HuH-7.5 (cell line): ENCODE measurements at regions not wholly inside any gene's neighbourhood (a gene's known extent, or its start where the extent isn't known, plus 50 kb on each side); places are given as distances from the start of the nearest gene placed in this dataset.
"Not testable (repeated sequence)": the region's sequence is repeated elsewhere in the genome, so short reads cannot be mapped to it uniquely, and the experiment has no call there.

ENCODE experiments used
- DNase-seq: peaks from one replicate; pipeline ENCODE4 v3.0.0; 2011; ENCODE audit warnings: low spot score

DNA sequence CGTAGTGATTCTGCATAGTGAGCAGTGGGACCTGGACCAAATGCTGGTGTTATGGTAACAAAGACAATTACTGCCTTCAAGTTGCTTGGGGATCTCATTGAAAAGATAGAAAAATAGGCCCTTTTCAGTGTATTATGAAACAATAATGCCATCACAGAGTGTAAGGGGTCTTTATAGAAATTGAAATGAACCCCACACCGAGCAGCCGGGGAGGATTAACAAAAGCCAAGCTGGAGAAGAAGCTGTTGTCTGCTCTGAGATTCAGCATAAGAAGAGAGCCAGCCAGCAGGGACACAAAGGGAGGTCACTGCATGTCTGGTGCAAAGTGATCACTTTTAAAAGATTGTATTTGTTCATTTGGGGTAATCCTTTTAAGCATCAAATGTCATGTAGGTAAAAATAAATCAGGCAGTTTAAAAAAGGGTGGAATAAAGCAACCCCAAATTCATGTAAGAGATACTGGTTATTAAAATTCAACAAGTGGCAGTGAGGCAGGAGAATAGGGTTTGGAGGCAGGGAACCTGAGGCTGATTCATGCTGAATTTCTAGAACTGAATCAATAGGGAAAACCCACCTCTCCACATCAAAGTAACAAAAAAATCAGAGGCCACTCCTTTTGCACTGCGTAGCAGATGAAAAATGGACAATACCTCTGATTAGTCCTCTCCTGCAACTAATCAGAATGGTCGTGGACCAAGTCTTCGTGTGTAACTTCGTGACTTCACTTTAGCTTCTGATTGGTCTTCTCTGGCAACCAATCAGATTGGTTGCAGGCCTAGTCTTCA, 1548.3 kb upstream of the SLC10A2 start:
- no peak for DNase-seq

- no peak for DNase-seq
These were observed 1542.1 kb upstream of the SLC10A2 start for GRCh38 chr13:104608331-104608730.

DNA sequence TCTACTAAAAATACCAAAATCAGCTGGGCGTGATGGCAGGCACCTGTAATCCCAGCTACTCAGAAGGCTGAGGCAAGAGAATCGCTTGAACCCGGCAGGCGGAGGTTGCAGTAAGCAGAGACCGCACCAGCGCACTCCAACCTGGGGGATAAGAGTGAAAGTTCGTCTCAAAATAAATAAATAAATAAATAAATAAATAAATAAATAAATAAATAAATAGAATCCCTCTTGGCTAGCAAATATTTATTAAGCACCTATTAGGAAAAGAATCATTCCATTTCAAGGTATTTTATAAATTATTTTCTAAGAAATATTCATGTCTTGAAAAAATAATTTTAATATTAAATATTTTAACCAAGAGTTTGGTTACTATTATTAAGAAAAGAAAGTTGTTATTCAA, 1539.2 kb upstream of the SLC10A2 start:
- DNase-seq, result not testable (repeated sequence)

- DNase-seq, result no peak
These were observed 1531.4 kb upstream of the SLC10A2 start for GRCh38 chr13:104597546-104598180.

GRCh38 chr13:104595511-104595910, 1529.3 kb upstream of the SLC10A2 start:
- DNase-seq, result no peak

DNA sequence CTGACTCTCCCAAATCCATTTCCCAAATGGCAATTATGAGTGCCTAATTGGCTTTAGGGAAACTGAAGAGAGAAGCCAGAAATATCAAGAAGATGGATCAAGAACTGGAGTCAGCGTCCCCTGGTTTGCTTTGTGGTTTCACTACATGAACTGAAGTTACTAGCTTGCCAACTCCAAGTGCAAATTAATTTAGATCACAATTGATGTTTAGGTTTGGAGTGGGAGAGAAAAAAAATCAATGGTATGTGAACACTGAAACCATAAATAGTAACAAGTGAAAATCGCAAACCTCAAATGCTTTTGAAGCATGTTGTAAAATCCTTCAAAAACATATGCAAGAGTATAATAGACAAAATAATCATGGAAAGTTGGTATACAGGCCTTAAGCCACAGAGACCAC, 1528.6 kb upstream of the SLC10A2 start:
- no peak for DNase-seq

DNA sequence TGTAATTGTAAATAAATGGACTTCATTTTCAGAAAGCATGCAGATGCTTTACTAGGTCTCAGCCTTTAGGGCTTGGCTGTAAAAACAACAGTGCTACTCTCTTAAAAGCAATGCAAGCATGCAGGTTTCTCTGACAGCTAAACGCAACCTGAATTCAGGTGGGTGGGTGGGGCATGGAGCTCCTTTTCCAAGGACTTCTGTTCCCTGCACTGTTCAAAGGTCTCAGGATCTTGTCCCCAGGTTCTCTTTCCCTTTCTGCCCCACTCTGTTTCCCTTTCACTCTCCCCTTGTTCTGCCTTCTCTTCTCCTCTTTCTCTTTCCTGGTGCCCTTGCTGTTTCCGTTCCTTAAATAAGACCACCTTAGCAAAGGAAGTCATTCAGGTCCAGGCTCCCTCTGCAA, 1527.5 kb upstream of the SLC10A2 start:
- DNase-seq, result no peak

GRCh38 chr13:104593251-104593576, 1527.0 kb upstream of the SLC10A2 start:
- DNase-seq, result no peak

DNA sequence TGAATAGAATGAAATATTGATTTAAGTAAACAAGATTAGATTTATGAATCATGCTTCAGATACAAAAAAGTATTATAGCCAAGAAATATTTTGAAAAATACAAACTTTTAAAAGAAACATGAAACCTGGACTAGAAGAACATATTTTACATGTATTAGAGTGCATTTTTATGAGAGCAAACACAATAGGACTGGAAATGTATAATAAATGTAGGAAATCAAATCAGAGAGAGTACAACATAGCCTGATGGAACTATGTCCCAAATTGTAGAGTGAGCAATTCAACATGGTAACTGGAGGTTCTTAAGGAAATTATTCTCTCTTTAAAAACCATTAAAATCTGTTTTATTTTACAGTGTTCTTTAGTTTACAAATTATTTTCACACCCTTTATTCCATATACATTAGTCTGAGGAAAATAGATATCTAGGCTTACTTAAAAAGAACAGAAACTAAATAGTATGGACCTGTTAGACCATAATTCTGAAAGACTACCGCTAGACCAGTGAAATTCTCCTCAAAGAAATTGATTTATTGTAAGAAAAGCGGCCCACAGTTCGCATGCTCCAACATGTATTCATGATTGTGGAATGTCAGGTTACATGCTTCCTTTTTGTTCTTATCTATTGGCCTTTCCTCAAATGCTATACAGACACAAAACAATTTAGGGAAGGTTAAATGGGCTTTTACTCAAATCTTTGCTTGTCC, 1526.5 kb upstream of the SLC10A2 start:
- DNase-seq, result no peak

DNA sequence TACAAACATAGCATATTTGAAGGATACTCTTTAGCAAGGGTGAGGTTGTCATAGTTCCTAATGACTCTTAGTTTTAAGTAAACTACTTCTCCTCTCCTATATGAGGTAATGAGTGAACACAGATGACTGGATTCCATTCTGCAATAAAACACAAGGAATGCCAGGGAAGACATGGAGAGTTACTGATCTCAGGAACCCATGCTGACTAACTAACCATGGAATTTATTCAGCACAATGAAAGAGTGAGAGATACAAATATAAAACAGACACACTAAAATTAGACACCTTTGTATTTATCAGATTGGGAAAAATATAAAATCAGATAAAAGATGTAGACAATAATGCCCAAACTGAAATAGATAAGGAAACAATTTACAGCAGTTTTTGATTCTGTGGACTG, 1525.9 kb upstream of the SLC10A2 start:
- no peak for DNase-seq

DNA sequence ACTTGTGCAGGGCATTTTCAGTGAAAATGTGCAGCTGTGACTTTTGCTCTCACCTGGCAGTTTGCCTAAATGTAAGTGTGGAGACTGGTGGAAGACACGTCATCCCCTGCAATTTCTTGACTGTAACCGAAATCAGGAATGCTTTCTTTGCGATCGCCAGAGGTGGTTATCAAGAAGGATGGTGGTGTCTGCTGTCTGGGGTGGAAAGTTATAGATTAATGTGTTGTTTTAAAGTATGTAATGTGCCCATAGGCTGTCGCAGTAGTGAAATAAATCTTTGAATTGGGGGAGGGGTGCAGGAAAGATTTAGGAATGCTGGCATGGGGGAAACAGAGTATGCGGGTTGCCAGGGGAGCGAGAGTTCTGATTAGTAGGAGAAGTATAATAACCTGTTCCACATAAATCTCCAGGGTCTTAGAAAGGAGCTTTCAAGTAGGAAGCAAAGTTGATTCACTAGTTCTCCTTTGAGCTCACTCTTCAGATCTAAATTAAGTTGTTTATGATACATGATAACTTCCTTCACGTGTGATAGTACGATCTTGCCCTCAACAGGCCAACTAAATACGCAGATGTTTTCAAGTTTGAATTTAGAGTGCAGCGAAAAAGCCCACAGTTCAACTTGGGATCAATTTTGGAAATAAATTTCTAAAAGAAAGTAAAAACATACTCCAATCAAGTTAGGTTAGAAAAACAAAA, 1520.0 kb upstream of the SLC10A2 start:
- no peak for DNase-seq

DNA sequence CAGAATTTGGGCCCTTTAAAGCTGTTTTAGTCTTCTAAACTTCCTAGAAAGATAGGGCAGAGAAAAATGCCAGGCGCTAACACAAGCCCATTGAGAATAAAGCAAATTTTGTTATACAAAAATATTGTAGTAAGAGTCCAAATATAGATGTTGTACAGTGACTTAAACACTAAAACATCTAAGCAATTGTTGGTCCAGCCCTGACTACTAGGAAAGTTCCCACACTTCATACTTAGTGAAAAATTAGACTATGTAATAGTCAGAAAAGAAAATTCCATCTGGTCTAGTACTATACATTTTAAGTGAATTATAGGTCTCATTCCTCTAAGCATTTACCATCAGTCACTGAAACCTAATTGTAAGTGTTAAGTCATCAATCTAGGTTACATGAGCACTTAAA, 1518.3 kb upstream of the SLC10A2 start:
- no peak for DNase-seq

GRCh38 chr13:104580931-104581330, 1514.7 kb upstream of the SLC10A2 start:
- no peak for DNase-seq

DNA sequence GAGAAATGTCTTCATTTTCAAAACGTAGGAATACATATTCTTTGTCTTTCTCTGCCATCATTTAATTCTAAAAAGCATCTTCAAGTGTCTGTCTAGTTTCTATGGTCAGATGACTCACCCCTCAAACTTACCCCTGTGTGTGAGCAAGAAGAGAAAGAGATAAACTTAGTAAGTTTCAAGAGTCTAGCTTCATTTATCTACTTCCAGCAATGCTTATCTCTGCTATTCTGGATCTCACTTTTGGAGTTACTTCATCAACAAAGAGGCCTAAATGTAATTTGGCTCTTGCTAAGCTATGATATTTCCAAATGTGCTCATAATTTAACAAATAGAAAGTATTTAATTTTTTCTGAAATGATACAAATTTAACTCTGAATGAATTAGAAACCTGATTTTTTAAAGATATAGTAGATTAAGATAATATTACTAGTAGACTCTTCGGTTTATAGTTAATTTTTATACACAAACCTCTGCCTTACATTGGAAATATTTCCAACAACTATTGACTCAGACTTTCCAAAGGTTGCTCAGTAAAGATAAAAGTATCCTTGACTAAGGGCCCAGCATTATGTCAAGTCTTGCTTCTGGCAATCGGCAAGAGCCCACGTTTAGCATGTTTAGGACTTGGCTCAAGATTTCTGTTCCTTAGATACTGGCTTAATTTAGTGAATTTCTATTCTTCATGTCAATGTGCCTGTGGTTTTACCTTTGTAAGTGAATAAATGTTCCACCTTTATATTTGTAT, 1511.0 kb upstream of the SLC10A2 start:
- no peak for DNase-seq

DNA sequence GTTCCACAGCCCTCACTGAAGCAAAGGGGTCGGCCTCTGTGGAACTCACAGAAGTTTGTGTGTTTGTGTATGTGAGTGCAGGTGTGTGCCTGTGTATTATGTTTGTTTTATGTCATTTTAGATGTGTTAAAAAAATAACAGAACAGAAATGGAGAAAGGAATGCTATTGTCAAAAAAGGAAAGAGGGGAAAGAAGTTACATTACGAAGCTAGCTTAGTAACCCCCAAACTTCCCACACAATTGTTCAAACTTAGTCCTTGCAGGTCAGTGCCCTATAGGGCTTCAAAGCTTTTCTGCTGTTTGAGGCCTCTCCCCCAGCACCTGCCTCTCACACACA, 1505.6 kb upstream of the SLC10A2 start:
- DNase-seq, result no peak

- no peak for DNase-seq
These were observed 1505.1 kb upstream of the SLC10A2 start for GRCh38 chr13:104571161-104571892.

DNA sequence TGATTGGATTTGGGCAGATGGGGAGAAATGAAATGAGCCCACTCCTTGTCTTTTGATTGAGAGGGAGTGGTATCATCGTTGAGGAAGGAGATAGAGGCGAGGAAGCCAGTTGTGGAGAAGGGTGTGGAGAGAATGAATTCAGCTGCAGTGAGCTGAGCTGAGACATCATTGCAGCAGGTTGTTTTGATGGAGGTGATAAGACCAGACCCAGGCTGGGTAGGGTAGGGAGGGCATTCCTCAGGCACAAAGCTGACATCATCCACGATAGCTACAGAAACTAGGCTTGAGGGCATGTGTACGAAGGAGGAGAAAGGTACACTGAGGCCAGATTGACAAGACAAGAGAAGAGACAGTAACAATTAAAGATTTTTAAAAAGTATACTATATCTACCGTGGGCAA, 1500.9 kb upstream of the SLC10A2 start:
- no peak for DNase-seq

DNA sequence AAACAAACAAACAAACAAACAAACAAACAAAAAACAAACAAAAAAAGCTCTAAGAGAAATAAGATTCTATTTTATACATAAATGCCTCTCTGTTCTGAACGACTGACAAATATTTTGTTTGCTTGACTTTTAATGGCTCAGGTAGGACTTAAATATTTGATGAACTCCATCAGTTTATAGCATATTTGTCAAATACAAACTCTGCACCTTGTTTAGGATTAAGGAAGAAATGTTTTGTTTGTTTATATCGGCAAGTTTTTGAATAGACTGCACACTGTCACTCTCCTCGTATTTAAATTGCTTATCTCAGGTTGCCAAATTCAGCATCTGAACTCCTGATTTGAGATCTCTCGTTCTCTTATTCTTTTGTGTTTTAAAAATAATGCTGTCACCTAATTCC, 1499.7 kb upstream of the SLC10A2 start:
- DNase-seq, result no peak

DNA sequence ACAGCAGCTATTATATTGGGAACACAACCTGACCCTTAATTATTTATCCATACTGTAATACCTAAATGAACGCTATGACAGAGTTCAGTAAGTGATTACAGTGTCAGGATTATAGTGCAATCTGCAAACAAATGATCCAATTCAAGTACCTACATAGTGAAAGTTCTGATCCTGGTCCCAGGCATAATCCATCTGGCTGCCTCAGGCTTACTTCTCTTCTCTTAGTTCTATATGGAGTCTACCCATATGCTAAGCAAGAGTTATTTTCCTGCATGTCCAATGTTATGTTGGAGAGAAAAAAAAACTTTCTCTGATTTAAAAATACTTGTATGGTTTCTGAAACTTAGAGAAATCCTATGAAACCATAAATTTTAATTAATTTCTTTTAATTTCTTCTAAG, 1487.7 kb upstream of the SLC10A2 start:
- DNase-seq, result no peak

GRCh38 chr13:104553186-104553585, 1487.0 kb upstream of the SLC10A2 start:
- DNase-seq, result no peak

- no peak for DNase-seq
These were observed 1468.6 kb upstream of the SLC10A2 start for GRCh38 chr13:104534847-104535246.

DNA sequence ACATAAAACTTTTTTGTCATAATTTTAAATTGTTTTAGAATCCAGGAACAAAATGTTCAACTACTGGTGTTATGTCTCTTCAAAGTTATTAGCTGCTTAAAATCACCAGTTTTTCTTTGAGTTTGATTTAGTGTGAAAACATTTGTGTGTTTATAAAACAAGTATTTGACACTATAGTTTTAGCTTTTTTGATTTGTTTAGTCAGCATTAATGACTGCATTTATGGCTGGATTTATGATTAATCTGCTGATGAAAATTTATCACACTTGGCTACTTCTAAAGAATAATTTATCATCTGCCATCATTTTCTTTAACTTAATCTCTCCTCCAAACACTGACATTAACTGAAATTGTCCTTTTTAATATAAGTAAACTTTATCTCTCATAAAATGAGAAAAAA, 1465.9 kb upstream of the SLC10A2 start:
- DNase-seq, result no peak
